ENCODE measurements at regions not wholly inside any gene's neighbourhood (a gene's known extent, or its start where the extent isn't known, plus 50 kb on each side); places are given as distances from the start of the nearest gene placed in this dataset.
"Not testable (repeated sequence)": the region's sequence is repeated elsewhere in the genome, so short reads cannot be mapped to it uniquely, and the experiment has no call there.

- H3K4me1 Mint-ChIP-seq: no peaks in the 10 kb centered on the region
- no peaks in the 10 kb centered on the region for H3K27me3 Mint-ChIP-seq (ENCODE audit: low read depth)
- peaks cover 3% of the 10 kb centered on the region for H3K9me3 Mint-ChIP-seq
- TF ChIP-seq CREM (CRISPR knock-in tag; IDR thresholded peaks at IDR 0.05): no peak
- no peak overlapping the region for H3K4me3 Mint-ChIP-seq
- ATAC-seq (peak; percentile 76), DNase-seq (ENCODE audit: low spot score) (no peak)
- H3K36me3 Mint-ChIP-seq: no peaks in the 10 kb centered on the region
- no peak overlapping the region for H3K27ac Mint-ChIP-seq
- POLR2A ChIA-PET: no interaction called here
- CTCF ChIA-PET: no interaction called here
These were observed 406.0 kb downstream of the HINT1 start for GRCh38 chr5:130759061-130759460.

GRCh38 chr5:130747556-130747955, 417.5 kb downstream of the HINT1 start:
- CTCF ChIA-PET: interaction anchor here (1.0 kb wide), 1 partner anchor 22 kb away, joined by 3 read pairs; no protein-coding TSS in a partner anchor
- DNase-seq (ENCODE audit: low spot score) (no peak), ATAC-seq (no peak)
- TF ChIP-seq MAX (CRISPR knock-in tag; IDR thresholded peaks at IDR 0.05): no peak
- TF ChIP-seq ZNF423 (CRISPR knock-in tag; IDR thresholded peaks at IDR 0.05): no peak
- TF ChIP-seq JUN (CRISPR knock-in tag; IDR thresholded peaks at IDR 0.05): no peak
- no peak for TF ChIP-seq ERG (CRISPR knock-in tag; IDR thresholded peaks at IDR 0.05)
- TF ChIP-seq ARID4B (CRISPR knock-in tag; IDR thresholded peaks at IDR 0.05; ENCODE audit: borderline replicate concordance): no peak
- no peak for TF ChIP-seq AFF4 (CRISPR knock-in tag; IDR thresholded peaks at IDR 0.05; ENCODE audit: borderline replicate concordance)
- no peak for TF ChIP-seq TEAD1 (CRISPR knock-in tag; IDR thresholded peaks at IDR 0.05)
- peaks cover 12% of the 10 kb centered on the region for H3K36me3 Mint-ChIP-seq
- H3K27ac Mint-ChIP-seq: no peak overlapping the region
- H3K4me3 Mint-ChIP-seq: no peak overlapping the region
- peaks cover 3% of the 10 kb centered on the region; the same call in 1 of the 2 replicates for H3K4me1 Mint-ChIP-seq
- POLR2A ChIA-PET: no interaction called here
- H3K27me3 Mint-ChIP-seq (ENCODE audit: low read depth): peaks cover 6% of the 10 kb centered on the region; the same call in 1 of the 2 replicates
- peaks cover 28% of the 10 kb centered on the region for H3K9me3 Mint-ChIP-seq

- Mint-ChIP-seq H3K9me3 (peaks cover 32% of the 10 kb centered on the region), H3K36me3 (peaks cover 12% of the 10 kb centered on the region)
- DNase-seq (ENCODE audit: low spot score); H3K27me3 Mint-ChIP-seq (ENCODE audit: low read depth); ATAC-seq; POLR2A ChIA-PET; H3K4me3 Mint-ChIP-seq; H3K4me1 Mint-ChIP-seq; H3K27ac Mint-ChIP-seq: not testable (repeated sequence)
- CTCF ChIA-PET: interaction anchor here (1.0 kb wide), 1 partner anchor 21 kb away, joined by 3 read pairs; no protein-coding TSS in a partner anchor
These were observed 418.4 kb downstream of the HINT1 start for GRCh38 chr5:130746641-130747040.

- H3K27me3 Mint-ChIP-seq (ENCODE audit: low read depth): peaks cover 6% of the 10 kb centered on the region; the same call in 1 of the 2 replicates
- H3K36me3 Mint-ChIP-seq: peaks cover 32% of the 10 kb centered on the region
- no peak overlapping the region for H3K4me3 Mint-ChIP-seq
- H3K9me3 Mint-ChIP-seq: peaks cover 63% of the 10 kb centered on the region
- H3K4me1 Mint-ChIP-seq: peaks cover 3% of the 10 kb centered on the region; the same call in 1 of the 2 replicates
- ChIA-PET CTCF (no interaction called here), POLR2A (no interaction called here)
- DNase-seq (ENCODE audit: low spot score): no peak
- H3K27ac Mint-ChIP-seq: no peak overlapping the region
- ATAC-seq: no peak
- TF ChIP-seq ATF2 (CRISPR knock-in tag; IDR thresholded peaks at IDR 0.05; ENCODE audit: borderline replicate concordance, low read depth) (no peak), ATF3 (CRISPR knock-in tag; conservative IDR thresholded peaks at IDR 0.05) (no peak), ZNF281 (CRISPR knock-in tag; IDR thresholded peaks at IDR 0.05) (no peak), RELA (CRISPR knock-in tag; IDR thresholded peaks at IDR 0.05; ENCODE audit: borderline replicate concordance) (no peak), CDX4 (CRISPR knock-in tag; IDR thresholded peaks at IDR 0.05; ENCODE audit: borderline replicate concordance) (no peak)
These were observed 422.0 kb downstream of the HINT1 start for GRCh38 chr5:130743092-130743491.
